GM18507 (cell line): ENCODE measurements at regions not wholly inside any gene's neighbourhood (a gene's known extent, or its start where the extent isn't known, plus 50 kb on each side); places are given as distances from the start of the nearest gene placed in this dataset.
"Not testable (repeated sequence)": the region's sequence is repeated elsewhere in the genome, so short reads cannot be mapped to it uniquely, and the experiment has no call there.

ENCODE experiments used
- DNase-seq: peaks from one replicate; pipeline ENCODE4 v3.0.0; 2011; ENCODE audit warnings: low read depth; ENCODE audit not compliant: insufficient read length; ENCODE audit errors: extremely low spot score
- FAIRE-seq: peaks from 2 replicates; lab custom pipeline; 2011; peaks lifted over from hg19 to GRCh38; lab: Jason Lieb, UNC

GRCh38 chr11:122195790-122196189 is 79.8 kb upstream of the BLID start:
- FAIRE-seq, result no peak
- no peak for DNase-seq

- DNase-seq, FAIRE-seq: not testable (repeated sequence)
These were observed 78.0 kb upstream of the BLID start for GRCh38 chr11:122193881-122194480.

GRCh38 chr11:122193457-122193856 is 77.4 kb upstream of the BLID start:
- DNase-seq (no peak), FAIRE-seq (no peak)

- DNase-seq, result no peak
- FAIRE-seq, result no peak
These were observed 76.7 kb upstream of the BLID start for GRCh38 chr11:122192634-122193255.

- no peak for FAIRE-seq
These were observed 74.8 kb upstream of the BLID start for GRCh38 chr11:122190768-122191167.

GRCh38 chr11:122189229-122189628 is 73.2 kb upstream of the BLID start:
- no peak for FAIRE-seq
- DNase-seq, result no peak

More at GRCh38 chr11:122190768-122191167, 74.8 kb upstream of the BLID start:
- no peak for DNase-seq

- DNase-seq (no peak), FAIRE-seq (no peak)
These were observed 71.6 kb upstream of the BLID start for GRCh38 chr11:122187373-122188165.

GRCh38 chr11:122186439-122187080 is 70.5 kb upstream of the BLID start:
- DNase-seq, result no peak
- FAIRE-seq, result no peak

- FAIRE-seq (no peak), DNase-seq (no peak)
These were observed 67.9 kb upstream of the BLID start for GRCh38 chr11:122183933-122184332.

GRCh38 chr11:122181893-122182292 is 65.9 kb upstream of the BLID start:
- no peak for DNase-seq
- FAIRE-seq, result no peak

GRCh38 chr11:122181372-122181771 is 65.4 kb upstream of the BLID start:
- FAIRE-seq, result no peak

GRCh38 chr11:122179961-122180834 is 64.2 kb upstream of the BLID start:
- no peak for FAIRE-seq

More at GRCh38 chr11:122181372-122181771, 65.4 kb upstream of the BLID start:
- DNase-seq, result no peak

GRCh38 chr11:122178795-122179194 is 62.8 kb upstream of the BLID start:
- DNase-seq (no peak), FAIRE-seq (no peak)

More at GRCh38 chr11:122179961-122180834, 64.2 kb upstream of the BLID start:
- no peak for DNase-seq

GRCh38 chr11:122177238-122177637 is 61.2 kb upstream of the BLID start:
- no peak for FAIRE-seq

GRCh38 chr11:122176651-122177050 is 60.6 kb upstream of the BLID start:
- DNase-seq, result no peak
- FAIRE-seq, result no peak

More at GRCh38 chr11:122177238-122177637, 61.2 kb upstream of the BLID start:
- no peak for DNase-seq

GRCh38 chr11:122175306-122175705 is 59.3 kb upstream of the BLID start:
- DNase-seq (no peak), FAIRE-seq (no peak)

GRCh38 chr11:122173587-122173986 is 57.6 kb upstream of the BLID start:
- DNase-seq, result no peak
- FAIRE-seq, result no peak

- FAIRE-seq (no peak), DNase-seq (no peak)
These were observed 57.0 kb upstream of the BLID start for GRCh38 chr11:122173074-122173450.

- DNase-seq (no peak), FAIRE-seq (no peak)
These were observed 56.5 kb upstream of the BLID start for GRCh38 chr11:122172352-122173073.
